ENCODE measurements at regions not wholly inside any gene's neighbourhood (a gene's known extent, or its start where the extent isn't known, plus 50 kb on each side); places are given as distances from the start of the nearest gene placed in this dataset.

GRCh38 chr4:159764343-159764952 lies 661.6 kb downstream of the RAPGEF2 start:
- no peak for TF ChIP-seq POLR2A (IDR thresholded peaks at IDR 0.05)
- no peak for TF ChIP-seq CTCF (IDR thresholded peaks at IDR 0.05)
- WGBS, 2 donors, result 20 to 23% methylated on average over 5 of the region's 5 CpGs
- no peak for DNase-seq (ENCODE audit: low spot score in 2 of 2)
- H3K4me3 ChIP-seq (ENCODE audit: low read depth, poor library complexity, severe bottlenecking), result no peak overlapping the region
- intact Hi-C loops (cut with DNase I; ENCODE audit: low total_unique reads), result no loop called here

DNA sequence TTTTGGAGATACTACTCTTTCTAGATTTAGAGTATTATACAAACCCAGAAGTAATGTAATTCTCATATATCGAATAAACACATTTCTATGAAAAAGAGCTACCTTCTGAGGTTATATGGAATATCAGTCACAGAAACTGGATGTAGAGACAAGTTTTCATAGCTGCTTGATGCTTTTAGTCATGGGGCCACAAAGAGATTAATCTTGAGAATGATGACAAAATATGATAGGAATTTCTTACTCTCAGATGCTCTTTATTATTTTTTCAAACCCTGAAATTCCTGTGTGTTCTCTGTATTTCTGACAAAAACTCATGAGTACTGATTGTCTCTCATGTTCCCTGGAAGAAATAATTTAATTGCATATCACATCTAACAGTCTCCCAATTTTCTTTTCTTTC lies 662.5 kb downstream of the RAPGEF2 start:
- WGBS, 2 donors, result 78% methylated on average over 1 of the region's 1 CpG
- no peak overlapping the region for H3K4me3 ChIP-seq (ENCODE audit: low read depth, poor library complexity, severe bottlenecking)
- intact Hi-C loops (cut with DNase I; ENCODE audit: low total_unique reads), result no loop called here
- TF ChIP-seq CTCF (IDR thresholded peaks at IDR 0.05) (no peak), POLR2A (IDR thresholded peaks at IDR 0.05) (no peak)
- no peak for DNase-seq (ENCODE audit: low spot score in 2 of 2)

- no peak for DNase-seq (ENCODE audit: low spot score in 2 of 2)
- WGBS, 2 donors, result 78% methylated on average over 7 of the region's 7 CpGs
- TF ChIP-seq CTCF (IDR thresholded peaks at IDR 0.05) (no peak), POLR2A (IDR thresholded peaks at IDR 0.05) (no peak)
- intact Hi-C loops (cut with DNase I; ENCODE audit: low total_unique reads), result no loop called here
- H3K4me3 ChIP-seq (ENCODE audit: low read depth, poor library complexity, severe bottlenecking), result no peak overlapping the region
Measured at GRCh38 chr4:159766241-159766640, 663.4 kb downstream of the RAPGEF2 start.

DNA sequence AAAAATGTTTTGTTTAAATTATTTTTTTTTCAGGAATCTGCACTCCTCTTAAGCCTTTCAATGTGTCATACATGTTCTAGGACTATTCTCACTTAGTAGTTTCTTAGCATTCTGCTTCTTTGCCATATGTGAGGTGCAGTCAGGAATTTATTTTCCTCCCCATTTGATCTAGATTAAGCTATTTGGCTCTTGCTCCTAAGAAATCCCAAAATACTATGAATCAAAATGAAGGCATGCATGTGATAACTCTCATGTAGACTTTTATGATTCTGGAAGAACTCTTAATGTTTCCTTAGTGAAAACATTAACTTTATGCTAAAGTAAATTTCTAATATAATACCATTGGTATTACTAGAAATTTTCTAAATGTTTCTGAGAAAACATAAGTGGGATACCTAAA lies 664.5 kb downstream of the RAPGEF2 start:
- intact Hi-C loops (cut with DNase I; ENCODE audit: low total_unique reads), result no loop called here
- no peak for DNase-seq (ENCODE audit: low spot score in 2 of 2)
- no peak overlapping the region for H3K4me3 ChIP-seq (ENCODE audit: low read depth, poor library complexity, severe bottlenecking)
- TF ChIP-seq CTCF (IDR thresholded peaks at IDR 0.05), result no peak
- no peak for TF ChIP-seq POLR2A (IDR thresholded peaks at IDR 0.05)

DNA sequence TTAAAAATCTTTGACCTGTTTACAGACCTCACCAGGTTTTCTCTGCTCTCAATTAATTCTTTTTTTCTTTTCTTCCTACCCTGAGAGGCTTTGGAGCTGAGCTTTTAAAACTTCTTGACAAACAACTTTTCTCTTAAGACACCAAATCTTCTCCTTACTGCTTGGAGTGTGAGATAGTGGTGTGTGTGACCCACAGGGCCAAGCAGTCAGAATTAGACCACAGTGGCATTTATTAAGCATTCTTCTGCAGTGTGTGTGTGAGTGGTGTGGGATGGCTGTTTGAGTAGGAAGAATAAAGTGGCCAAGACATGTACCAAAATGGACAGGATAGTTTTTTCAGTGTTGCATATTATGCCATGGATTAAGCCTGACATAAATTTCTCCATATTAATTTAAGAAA lies 665.1 kb downstream of the RAPGEF2 start:
- no peak for DNase-seq (ENCODE audit: low spot score in 2 of 2)
- TF ChIP-seq POLR2A (IDR thresholded peaks at IDR 0.05), result no peak
- no peak for TF ChIP-seq CTCF (IDR thresholded peaks at IDR 0.05)
- intact Hi-C loops (cut with DNase I; ENCODE audit: low total_unique reads), result no loop called here
- H3K4me3 ChIP-seq (ENCODE audit: low read depth, poor library complexity, severe bottlenecking), result no peak overlapping the region

DNA sequence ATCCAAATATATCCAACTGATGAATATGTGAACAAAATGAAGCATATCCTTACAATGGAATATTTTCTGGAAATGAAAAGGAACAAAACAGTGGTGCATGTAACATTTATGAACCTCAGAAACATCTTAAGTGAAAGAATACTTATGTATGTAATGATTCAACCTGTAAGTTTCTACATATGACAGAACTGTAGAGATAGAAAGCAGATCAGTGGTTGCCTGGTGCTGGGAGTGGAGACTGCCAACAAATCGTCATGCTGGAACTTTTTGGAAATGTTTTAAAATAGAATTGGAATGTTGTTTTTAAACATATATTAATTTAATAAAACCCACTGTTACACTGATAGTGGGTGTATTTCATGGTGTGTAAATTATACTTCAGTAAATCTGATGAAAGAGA lies 667.5 kb downstream of the RAPGEF2 start:
- TF ChIP-seq POLR2A (IDR thresholded peaks at IDR 0.05) (no peak), CTCF (IDR thresholded peaks at IDR 0.05) (no peak)
- no peak for DNase-seq (ENCODE audit: low spot score in 2 of 2)
- intact Hi-C loops (cut with DNase I; ENCODE audit: low total_unique reads), result no loop called here
- H3K4me3 ChIP-seq (ENCODE audit: low read depth, poor library complexity, severe bottlenecking), result no peak overlapping the region
- WGBS, 2 donors, result 14 to 20% methylated on average over 1 of the region's 1 CpG

Measured in lower leg skin (tissue), 4 donors.